ENCODE measurements at regions not wholly inside any gene's neighbourhood (a gene's known extent, or its start where the extent isn't known, plus 50 kb on each side); places are given as distances from the start of the nearest gene placed in this dataset.

GRCh38 chr10:85513436-85513835, 853.2 kb downstream of the GRID1 start:
- H3K9me3 ChIP-seq (ENCODE audit: control insufficient read depth, insufficient read depth, low read depth, low read length): no peaks in the 10 kb centered on the region
- H3K4me1 ChIP-seq (ENCODE audit: control insufficient read depth, insufficient read depth, low read length): no peaks in the 10 kb centered on the region
- ChIA-PET POLR2A (no interaction called here), CTCF (interaction anchor here (0.6 kb wide), 1 partner anchor 120 kb away, joined by 4 read pairs; no protein-coding TSS in a partner anchor)
- TF ChIP-seq, protein P1, sequence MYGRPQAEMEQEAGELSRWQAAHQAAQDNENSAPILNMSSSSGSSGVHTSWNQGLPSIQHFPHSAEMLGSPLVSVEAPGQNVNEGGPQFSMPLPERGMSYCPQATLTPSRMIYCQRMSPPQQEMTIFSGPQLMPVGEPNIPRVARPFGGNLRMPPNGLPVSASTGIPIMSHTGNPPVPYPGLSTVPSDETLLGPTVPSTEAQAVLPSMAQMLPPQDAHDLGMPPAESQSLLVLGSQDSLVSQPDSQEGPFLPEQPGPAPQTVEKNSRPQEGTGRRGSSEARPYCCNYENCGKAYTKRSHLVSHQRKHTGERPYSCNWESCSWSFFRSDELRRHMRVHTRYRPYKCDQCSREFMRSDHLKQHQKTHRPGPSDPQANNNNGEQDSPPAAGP (tag by site-specific recombination; IDR thresholded peaks at IDR 0.05): no peak
- TF ChIP-seq SP3 (tag by site-specific recombination; IDR thresholded peaks at IDR 0.05): no peak
- TF ChIP-seq, protein P2, sequence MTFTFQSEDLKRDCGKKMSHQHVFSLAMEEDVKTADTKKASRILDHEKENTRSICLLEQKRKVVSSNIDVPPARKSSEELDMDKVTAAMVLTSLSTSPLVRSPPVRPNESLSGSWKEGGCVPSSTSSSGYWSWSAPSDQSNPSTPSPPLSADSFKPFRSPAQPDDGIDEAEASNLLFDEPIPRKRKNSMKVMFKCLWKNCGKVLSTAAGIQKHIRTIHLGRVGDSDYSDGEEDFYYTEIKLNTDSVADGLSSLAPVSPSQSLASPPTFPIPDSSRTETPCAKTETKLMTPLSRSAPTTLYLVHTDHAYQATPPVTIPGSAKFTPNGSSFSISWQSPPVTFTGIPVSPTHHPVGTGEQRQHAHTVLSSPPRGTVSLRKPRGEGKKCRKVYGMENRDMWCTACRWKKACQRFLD (tag by site-specific recombination; IDR thresholded peaks at IDR 0.05): no peak
- no peak for TF ChIP-seq ZNF747 (tag by site-specific recombination; IDR thresholded peaks at IDR 0.05)
- TF ChIP-seq ZNF654 (tag by site-specific recombination; IDR thresholded peaks at IDR 0.05; ENCODE audit: low read depth): no peak
- no peak for TF ChIP-seq ZNF843 (tag by site-specific recombination; IDR thresholded peaks at IDR 0.05)
- TF ChIP-seq ZNF292 (tag by site-specific recombination; IDR thresholded peaks at IDR 0.05; ENCODE audit: borderline replicate concordance, low read depth): no peak
- TF ChIP-seq ZNF146 (tag by site-specific recombination; IDR thresholded peaks at IDR 0.05): no peak
- no peak for TF ChIP-seq ZNF629 (tag by site-specific recombination; IDR thresholded peaks at IDR 0.05)
- no peak for TF ChIP-seq ZNF202 (tag by site-specific recombination; IDR thresholded peaks at IDR 0.05; ENCODE audit: borderline replicate concordance)
- no peak for TF ChIP-seq PRDM2 (tag by site-specific recombination; IDR thresholded peaks at IDR 0.05; ENCODE audit: borderline replicate concordance)
- no peak for TF ChIP-seq HOXA7 (CRISPR knock-in tag; IDR thresholded peaks at IDR 0.05; ENCODE audit: borderline replicate concordance)
- no peak for TF ChIP-seq ZNF324 (tag by site-specific recombination; IDR thresholded peaks at IDR 0.05)
- no peak for TF ChIP-seq ZNF488 (tag by site-specific recombination; IDR thresholded peaks at IDR 0.05)
- TF ChIP-seq ZNF501 (tag by site-specific recombination; IDR thresholded peaks at IDR 0.05): no peak
- no peak for TF ChIP-seq IKZF3 (tag by site-specific recombination; IDR thresholded peaks at IDR 0.05)
- TF ChIP-seq, protein P3, sequence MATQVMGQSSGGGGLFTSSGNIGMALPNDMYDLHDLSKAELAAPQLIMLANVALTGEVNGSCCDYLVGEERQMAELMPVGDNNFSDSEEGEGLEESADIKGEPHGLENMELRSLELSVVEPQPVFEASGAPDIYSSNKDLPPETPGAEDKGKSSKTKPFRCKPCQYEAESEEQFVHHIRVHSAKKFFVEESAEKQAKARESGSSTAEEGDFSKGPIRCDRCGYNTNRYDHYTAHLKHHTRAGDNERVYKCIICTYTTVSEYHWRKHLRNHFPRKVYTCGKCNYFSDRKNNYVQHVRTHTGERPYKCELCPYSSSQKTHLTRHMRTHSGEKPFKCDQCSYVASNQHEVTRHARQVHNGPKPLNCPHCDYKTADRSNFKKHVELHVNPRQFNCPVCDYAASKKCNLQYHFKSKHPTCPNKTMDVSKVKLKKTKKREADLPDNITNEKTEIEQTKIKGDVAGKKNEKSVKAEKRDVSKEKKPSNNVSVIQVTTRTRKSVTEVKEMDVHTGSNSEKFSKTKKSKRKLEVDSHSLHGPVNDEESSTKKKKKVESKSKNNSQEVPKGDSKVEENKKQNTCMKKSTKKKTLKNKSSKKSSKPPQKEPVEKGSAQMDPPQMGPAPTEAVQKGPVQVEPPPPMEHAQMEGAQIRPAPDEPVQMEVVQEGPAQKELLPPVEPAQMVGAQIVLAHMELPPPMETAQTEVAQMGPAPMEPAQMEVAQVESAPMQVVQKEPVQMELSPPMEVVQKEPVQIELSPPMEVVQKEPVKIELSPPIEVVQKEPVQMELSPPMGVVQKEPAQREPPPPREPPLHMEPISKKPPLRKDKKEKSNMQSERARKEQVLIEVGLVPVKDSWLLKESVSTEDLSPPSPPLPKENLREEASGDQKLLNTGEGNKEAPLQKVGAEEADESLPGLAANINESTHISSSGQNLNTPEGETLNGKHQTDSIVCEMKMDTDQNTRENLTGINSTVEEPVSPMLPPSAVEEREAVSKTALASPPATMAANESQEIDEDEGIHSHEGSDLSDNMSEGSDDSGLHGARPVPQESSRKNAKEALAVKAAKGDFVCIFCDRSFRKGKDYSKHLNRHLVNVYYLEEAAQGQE (tag by site-specific recombination; IDR thresholded peaks at IDR 0.05): no peak
- no peak for TF ChIP-seq KLF10 (tag by site-specific recombination; IDR thresholded peaks at IDR 0.05)
- H3K4me3 ChIP-seq (ENCODE audit: low read depth, low read length): no peak overlapping the region
- H3K27ac ChIP-seq (ENCODE audit: extremely low read depth, low read depth, low read length): no peak overlapping the region
- H3K36me3 ChIP-seq (ENCODE audit: control insufficient read depth in 2 of 2, insufficient read depth in 1 of 2, low read length in 2 of 2): no peaks in the 10 kb centered on the region
